ENCODE measurements at regions not wholly inside any gene's neighbourhood (a gene's known extent, or its start where the extent isn't known, plus 50 kb on each side); places are given as distances from the start of the nearest gene placed in this dataset.
A peak's percentile ranks its signal among the peaks of the same experiment; 100 is the strongest.

- no peak overlapping the region for H4K91ac ChIP-seq (ENCODE audit: insufficient read depth, low read depth, low read length)
- ATAC-seq (ENCODE audit: low read depth): no peak
- H2BK20ac ChIP-seq (ENCODE audit: low read depth, low read length): no peak overlapping the region
- H3K9me1 ChIP-seq (ENCODE audit: insufficient read depth, low read length): peaks cover 2% of the 10 kb centered on the region; the same call in 1 of the 2 replicates
- H4K5ac ChIP-seq (ENCODE audit: low read depth, low read length): no peak overlapping the region
- H2BK15ac ChIP-seq (ENCODE audit: low read depth, low read length): no peak overlapping the region
- H3K79me1 ChIP-seq (ENCODE audit: low read depth in 1 of 2, low read length in 2 of 2): peaks cover 4 to 16% of the 10 kb centered on the region in 2 experiments; a peak in 3 of 4 replicates
- ChIA-PET CTCF (interaction anchor here (1.0 kb wide), 1 partner anchor 10 kb away, joined by 3 read pairs; no protein-coding TSS in a partner anchor), POLR2A (ENCODE audit: unreplicated experiment) (no interaction called here)
- DNase-seq: peak; percentile 46
- no peak overlapping the region for H3K56ac ChIP-seq (ENCODE audit: extremely low read depth, insufficient read depth, low read length)
- dilution Hi-C loops (cut with HindIII; ENCODE audit: low sequenced_read_pairs, unreplicated experiment): no loop called here
- in situ Hi-C loops (cut with MboI; ENCODE audit: low sequenced_read_pairs): no loop called here
- no peak overlapping the region for H2AK5ac ChIP-seq (ENCODE audit: low read depth, low read length)
- no peak overlapping the region for H3K4me2 ChIP-seq (ENCODE audit: low read depth, low read length)
- no TSS peak for BruUV-seq (replicated peaks)
- no peak overlapping the region for H3K9ac ChIP-seq (ENCODE audit: low read depth, low read length)
- no peaks in the 10 kb centered on the region for H3K27me3 ChIP-seq (ENCODE audit: control insufficient read depth, insufficient read depth, low read length)
- no peak overlapping the region for H3K4me3 ChIP-seq (ENCODE audit: insufficient read depth, low read depth, low read length)
- 0 out of 2 replicates have a peak overlapping the region, but pooled peaks have one; percentile 30 for H2BK120ac ChIP-seq (ENCODE audit: low read depth, low read length)
- H4K8ac ChIP-seq (ENCODE audit: low read depth in 2 of 2, low read length in 2 of 2): no peak overlapping the region
- no peak for TF ChIP-seq SMC3 (IDR thresholded peaks at IDR 0.05; ENCODE audit: low read depth, low read length)
- TF ChIP-seq CTCF (conservative IDR thresholded peaks at IDR 0.05; ENCODE audit: low read depth, low read length): no peak
- no peak for TF ChIP-seq CEBPB (IDR thresholded peaks at IDR 0.05; ENCODE audit: low read depth, low read length)
- no peak for TF ChIP-seq MAZ (IDR thresholded peaks at IDR 0.05; ENCODE audit: borderline replicate concordance, low read depth, low read length)
- TF ChIP-seq USF2 (IDR thresholded peaks at IDR 0.05; ENCODE audit: low read depth, low read length): no peak
- TF ChIP-seq CHD1 (IDR thresholded peaks at IDR 0.05; ENCODE audit: low read depth, low read length): no peak
- TF ChIP-seq MXI1 (IDR thresholded peaks at IDR 0.05; ENCODE audit: borderline replicate concordance, low read depth, low read length): no peak
- no peak for TF ChIP-seq RCOR1 (IDR thresholded peaks at IDR 0.05; ENCODE audit: insufficient replicate concordance, low read length)
- TF ChIP-seq POLR2A (IDR thresholded peaks at IDR 0.05; ENCODE audit: low read depth, low read length): no peak
- TF ChIP-seq NFE2L2 (IDR thresholded peaks at IDR 0.05; ENCODE audit: low read depth, low read length): no peak
- no peaks in the 10 kb centered on the region for H3K9me3 ChIP-seq (ENCODE audit: control insufficient read depth, insufficient read depth, low read length)
- no peak overlapping the region for H2AK9ac ChIP-seq (replicated peaks; ENCODE audit: low read depth, low read length, poor library complexity)
- no peak overlapping the region for H3K14ac ChIP-seq (replicated peaks; ENCODE audit: low read depth, low read length)
- no CpG with 5 or more reads among the region's 1 CpG for WGBS, 2 experiments (ENCODE audit: extremely low coverage in 2 of 2, insufficient read length in 1 of 2)
- intact Hi-C loops (cut with micrococcal nuclease): no loop called here
- no peak overlapping the region for H3K27ac ChIP-seq (ENCODE audit: insufficient read depth, low read length)
- H3K18ac ChIP-seq (ENCODE audit: low read depth, low read length): no peak overlapping the region
- H3K36me3 ChIP-seq (ENCODE audit: control insufficient read depth, insufficient read depth, low read length): no peaks in the 10 kb centered on the region
- no peak overlapping the region for H2AFZ ChIP-seq (replicated peaks; ENCODE audit: low read length, poor library complexity)
- H2BK5ac ChIP-seq (ENCODE audit: low read depth, low read length, poor library complexity, severe bottlenecking): no peak overlapping the region
- H3K23ac ChIP-seq (ENCODE audit: low read depth, low read length): no peak overlapping the region
- H3K4ac ChIP-seq (ENCODE audit: low read depth, low read length): no peak overlapping the region
- no peaks in the 10 kb centered on the region for H4K20me1 ChIP-seq (ENCODE audit: insufficient read depth, low read length)
- peaks cover 2% of the 10 kb centered on the region; the same call in 1 of the 2 replicates for H3K4me1 ChIP-seq (ENCODE audit: control insufficient read depth, insufficient read depth, low read length)
Measured at GRCh38 chr11:129247135-129247534, 55.0 kb upstream of the ARHGAP32 start.
